NB4 (cell line): ENCODE measurements at regions not wholly inside any gene's neighbourhood (a gene's known extent, or its start where the extent isn't known, plus 50 kb on each side); places are given as distances from the start of the nearest gene placed in this dataset.

Experiments used
- POLR2A ChIP-seq: IDR thresholded peaks from 2 replicates; pipeline ENCODE4 v1.6.1; 2011; ENCODE audit warnings: mild to moderate bottlenecking; ENCODE audit not compliant: insufficient read length; ENCODE audit errors: extremely low read depth
- TF ChIP-seq, protein P1 (sequence below): IDR thresholded peaks from one replicate; pipeline ENCODE4 v1.5.1; 2012; ENCODE audit warnings: low read depth, low read length
- TF ChIP-seq, protein P2 (sequence below): IDR thresholded peaks from 2 replicates; pipeline ENCODE4 v1.6.1; 2011; ENCODE audit warnings: low read depth, low read length

GRCh38 chr5:35416217-35416988 lies 186.1 kb upstream of the PRLR start:
- TF ChIP-seq POLR2A, result no peak
- TF ChIP-seq, protein P1, sequence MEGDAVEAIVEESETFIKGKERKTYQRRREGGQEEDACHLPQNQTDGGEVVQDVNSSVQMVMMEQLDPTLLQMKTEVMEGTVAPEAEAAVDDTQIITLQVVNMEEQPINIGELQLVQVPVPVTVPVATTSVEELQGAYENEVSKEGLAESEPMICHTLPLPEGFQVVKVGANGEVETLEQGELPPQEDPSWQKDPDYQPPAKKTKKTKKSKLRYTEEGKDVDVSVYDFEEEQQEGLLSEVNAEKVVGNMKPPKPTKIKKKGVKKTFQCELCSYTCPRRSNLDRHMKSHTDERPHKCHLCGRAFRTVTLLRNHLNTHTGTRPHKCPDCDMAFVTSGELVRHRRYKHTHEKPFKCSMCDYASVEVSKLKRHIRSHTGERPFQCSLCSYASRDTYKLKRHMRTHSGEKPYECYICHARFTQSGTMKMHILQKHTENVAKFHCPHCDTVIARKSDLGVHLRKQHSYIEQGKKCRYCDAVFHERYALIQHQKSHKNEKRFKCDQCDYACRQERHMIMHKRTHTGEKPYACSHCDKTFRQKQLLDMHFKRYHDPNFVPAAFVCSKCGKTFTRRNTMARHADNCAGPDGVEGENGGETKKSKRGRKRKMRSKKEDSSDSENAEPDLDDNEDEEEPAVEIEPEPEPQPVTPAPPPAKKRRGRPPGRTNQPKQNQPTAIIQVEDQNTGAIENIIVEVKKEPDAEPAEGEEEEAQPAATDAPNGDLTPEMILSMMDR, result no peak
- TF ChIP-seq, protein P2, sequence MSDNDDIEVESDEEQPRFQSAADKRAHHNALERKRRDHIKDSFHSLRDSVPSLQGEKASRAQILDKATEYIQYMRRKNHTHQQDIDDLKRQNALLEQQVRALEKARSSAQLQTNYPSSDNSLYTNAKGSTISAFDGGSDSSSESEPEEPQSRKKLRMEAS, result no peak
